ENCODE measurements at regions not wholly inside any gene's neighbourhood (a gene's known extent, or its start where the extent isn't known, plus 50 kb on each side); places are given as distances from the start of the nearest gene placed in this dataset.
"Not testable (repeated sequence)": the region's sequence is repeated elsewhere in the genome, so short reads cannot be mapped to it uniquely, and the experiment has no call there.

DNA sequence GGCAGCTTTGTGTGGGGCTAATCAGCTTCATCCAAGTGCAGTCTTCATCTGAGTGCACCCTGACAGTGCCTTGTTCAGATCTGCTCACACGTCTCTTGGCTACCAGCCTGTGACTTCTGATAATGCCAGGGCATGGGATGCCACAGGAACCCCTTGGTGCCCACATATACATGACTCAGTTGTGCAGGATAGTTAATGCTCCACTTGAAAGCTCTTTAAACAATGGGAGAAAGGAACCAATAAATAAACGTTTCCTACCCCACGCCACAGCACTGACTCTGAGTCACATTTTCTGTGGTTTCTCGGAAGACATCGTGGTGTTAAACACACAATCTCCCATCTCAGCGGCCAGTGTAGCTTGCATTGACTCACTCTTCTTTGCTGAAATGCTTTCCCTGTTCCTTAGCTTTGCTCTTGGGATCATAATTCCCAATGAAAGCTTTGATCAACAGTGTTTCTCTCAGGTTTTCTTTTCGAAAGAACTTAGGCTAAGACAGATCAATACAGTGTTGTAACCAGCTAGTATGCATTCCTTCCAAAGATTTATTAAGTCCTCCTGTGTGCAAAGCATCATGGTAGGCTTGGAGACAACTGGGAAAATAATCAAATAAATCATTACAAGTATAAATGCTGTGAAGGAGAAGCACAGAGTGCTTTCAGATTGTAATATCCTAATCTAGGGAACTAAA, 142.0 kb downstream of the COPS8 start:
- peak; percentile 20 for DNase-seq
- peak overlapping the region; percentile 30 for H3K27ac Mint-ChIP-seq

GRCh38 chr2:237228281-237228625, 142.6 kb downstream of the COPS8 start:
- H3K27me3 Mint-ChIP-seq: peaks cover 41% of the 10 kb centered on the region
- H3K4me1 Mint-ChIP-seq: peaks cover 14% of the 10 kb centered on the region
- H3K4me3 Mint-ChIP-seq: no peak overlapping the region
- H3K9me3 Mint-ChIP-seq: peaks cover 5% of the 10 kb centered on the region
- DNase-seq: no peak
- H3K27ac Mint-ChIP-seq: no peak overlapping the region
- no peak for ATAC-seq
- no peaks in the 10 kb centered on the region for H3K36me3 Mint-ChIP-seq (ENCODE audit: low read depth)

More for the DNA sequence above, 142.0 kb downstream of the COPS8 start:
- peaks cover 41% of the 10 kb centered on the region for H3K27me3 Mint-ChIP-seq
- ATAC-seq: peak; percentile 87
- H3K4me3 Mint-ChIP-seq: peak overlapping the region; percentile 16
- no peaks in the 10 kb centered on the region for H3K36me3 Mint-ChIP-seq (ENCODE audit: low read depth)
- H3K4me1 Mint-ChIP-seq: peaks cover 14% of the 10 kb centered on the region
- H3K9me3 Mint-ChIP-seq: peaks cover 5% of the 10 kb centered on the region

DNA sequence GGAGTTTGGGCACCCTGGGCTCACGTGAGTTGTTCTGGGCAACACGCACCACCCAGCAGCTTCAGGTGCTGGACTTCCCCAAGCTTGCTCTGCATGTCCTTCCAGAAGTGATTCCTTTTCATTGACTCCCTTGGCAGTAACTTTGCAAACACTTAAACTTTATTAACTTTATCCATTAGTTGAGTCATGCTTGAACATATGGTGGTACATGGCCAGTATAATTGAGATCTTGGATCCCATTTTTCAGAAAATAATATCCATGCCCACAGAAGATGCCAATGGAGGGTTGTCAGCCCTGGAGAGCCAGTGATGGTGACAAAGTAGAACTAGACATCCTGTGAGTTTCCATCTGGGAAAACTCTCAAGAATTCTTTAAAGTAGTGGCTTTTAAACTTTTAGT, 144.2 kb downstream of the COPS8 start:
- Mint-ChIP-seq H3K36me3 (ENCODE audit: low read depth) (no peaks in the 10 kb centered on the region), H3K4me1 (peaks cover 14% of the 10 kb centered on the region), H3K27me3 (peaks cover 35% of the 10 kb centered on the region), H3K4me3 (no peak overlapping the region), H3K27ac (no peak overlapping the region), H3K9me3 (peaks cover 5% of the 10 kb centered on the region)
- no peak for DNase-seq
- ATAC-seq: no peak

DNA sequence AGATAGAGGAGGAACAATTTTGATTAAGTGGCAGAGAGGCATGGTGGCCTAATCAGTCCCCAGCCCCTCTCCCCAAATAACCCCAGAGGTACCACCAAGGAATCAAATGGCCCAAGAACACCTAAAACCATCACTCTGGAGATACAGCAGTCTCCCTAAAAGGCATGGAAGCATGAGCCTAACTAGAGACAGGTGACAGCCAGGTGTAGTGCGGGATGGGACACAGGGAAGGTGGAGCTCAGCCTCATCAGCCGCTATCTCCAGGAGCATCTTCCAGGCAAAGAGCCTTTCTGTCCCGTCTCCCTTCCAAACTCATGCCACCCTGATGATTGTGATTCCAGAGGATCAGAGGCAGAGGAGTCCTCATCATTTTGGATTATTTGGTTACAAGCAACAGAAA, 144.7 kb downstream of the COPS8 start:
- Mint-ChIP-seq H3K36me3 (ENCODE audit: low read depth) (no peaks in the 10 kb centered on the region), H3K27me3 (peaks cover 39% of the 10 kb centered on the region), H3K9me3 (peaks cover 5% of the 10 kb centered on the region), H3K27ac (no peak overlapping the region), H3K4me1 (peaks cover 14% of the 10 kb centered on the region), H3K4me3 (no peak overlapping the region)
- DNase-seq (no peak), ATAC-seq (no peak)

- Mint-ChIP-seq H3K4me3 (no peak overlapping the region), H3K36me3 (ENCODE audit: low read depth) (no peaks in the 10 kb centered on the region), H3K9me3 (peaks cover 5% of the 10 kb centered on the region), H3K4me1 (peaks cover 14% of the 10 kb centered on the region), H3K27me3 (peaks cover 40% of the 10 kb centered on the region), H3K27ac (no peak overlapping the region)
- ATAC-seq: no peak
- DNase-seq: no peak
Measured at GRCh38 chr2:237231593-237231992, 145.9 kb downstream of the COPS8 start.

DNA sequence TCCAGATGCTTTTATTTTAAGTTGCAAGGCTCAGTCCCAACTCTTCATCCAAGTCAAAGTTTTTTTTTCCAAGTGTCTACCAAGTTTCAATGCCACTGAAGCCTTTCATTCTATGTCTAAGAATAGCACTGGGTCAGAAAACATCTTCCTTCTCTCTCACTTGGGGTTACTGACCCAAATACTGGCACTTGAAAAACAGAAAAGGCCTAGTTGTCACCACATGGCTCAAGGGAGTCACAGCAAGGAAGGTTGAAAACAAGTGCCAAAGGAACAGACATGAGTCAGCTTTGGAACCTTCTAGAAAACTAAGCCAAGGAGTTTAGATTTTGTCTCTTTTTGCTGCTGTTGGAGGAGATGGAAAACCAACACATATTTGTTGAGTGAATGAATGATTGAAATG, 146.5 kb downstream of the COPS8 start:
- no peak overlapping the region for H3K27ac Mint-ChIP-seq
- H3K27me3 Mint-ChIP-seq: peaks cover 39% of the 10 kb centered on the region
- DNase-seq (no peak), ATAC-seq (no peak)
- H3K4me3 Mint-ChIP-seq: no peak overlapping the region
- no peaks in the 10 kb centered on the region for H3K36me3 Mint-ChIP-seq (ENCODE audit: low read depth)
- H3K4me1 Mint-ChIP-seq: peaks cover 11% of the 10 kb centered on the region
- H3K9me3 Mint-ChIP-seq: peaks cover 5% of the 10 kb centered on the region

GRCh38 chr2:237234268-237234667, 148.6 kb downstream of the COPS8 start:
- no peaks in the 10 kb centered on the region for H3K4me1 Mint-ChIP-seq
- no peak overlapping the region for H3K4me3 Mint-ChIP-seq
- ATAC-seq: no peak
- peaks cover 36% of the 10 kb centered on the region for H3K27me3 Mint-ChIP-seq
- peaks cover 12% of the 10 kb centered on the region for H3K9me3 Mint-ChIP-seq
- no peak for DNase-seq
- H3K36me3 Mint-ChIP-seq (ENCODE audit: low read depth): no peaks in the 10 kb centered on the region
- H3K27ac Mint-ChIP-seq: no peak overlapping the region

- Mint-ChIP-seq H3K4me1 (no peaks in the 10 kb centered on the region), H3K36me3 (ENCODE audit: low read depth) (no peaks in the 10 kb centered on the region), H3K27me3 (peaks cover 32% of the 10 kb centered on the region), H3K9me3 (peaks cover 13% of the 10 kb centered on the region), H3K27ac (no peak overlapping the region), H3K4me3 (no peak overlapping the region)
- DNase-seq (no peak), ATAC-seq (peak; percentile 65)
Measured at GRCh38 chr2:237235383-237236095, 149.8 kb downstream of the COPS8 start.

DNA sequence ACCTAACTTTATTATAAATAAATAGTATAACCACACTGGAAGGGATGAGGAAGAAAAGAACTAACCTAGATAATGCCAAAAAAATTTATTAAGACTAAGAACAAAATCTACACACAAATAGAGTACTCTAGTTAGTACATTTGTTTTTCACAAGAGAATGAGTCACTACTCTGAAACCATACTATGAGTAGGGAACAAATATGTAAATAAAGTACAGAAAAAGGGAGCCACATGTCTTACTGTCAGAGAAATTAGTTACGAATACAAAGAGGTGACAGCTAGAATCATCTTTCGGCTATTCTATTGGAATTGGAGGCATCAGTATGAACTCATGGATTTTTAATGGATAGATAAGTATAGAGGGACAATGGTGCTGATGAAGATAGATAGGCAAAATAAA, 150.5 kb downstream of the COPS8 start:
- no peak for DNase-seq
- no peak for ATAC-seq
- H3K4me1 Mint-ChIP-seq: no peaks in the 10 kb centered on the region
- H3K9me3 Mint-ChIP-seq: peaks cover 20% of the 10 kb centered on the region
- H3K27ac Mint-ChIP-seq: no peak overlapping the region
- no peaks in the 10 kb centered on the region for H3K36me3 Mint-ChIP-seq (ENCODE audit: low read depth)
- H3K4me3 Mint-ChIP-seq: no peak overlapping the region
- H3K27me3 Mint-ChIP-seq: peaks cover 30% of the 10 kb centered on the region

- Mint-ChIP-seq H3K27ac (no peak overlapping the region), H3K27me3 (peaks cover 16% of the 10 kb centered on the region), H3K4me3 (no peak overlapping the region), H3K9me3 (peaks cover 27% of the 10 kb centered on the region), H3K4me1 (no peaks in the 10 kb centered on the region), H3K36me3 (ENCODE audit: low read depth) (no peaks in the 10 kb centered on the region)
- ATAC-seq (no peak), DNase-seq (no peak)
Measured at GRCh38 chr2:237238249-237238648, 152.6 kb downstream of the COPS8 start.

DNA sequence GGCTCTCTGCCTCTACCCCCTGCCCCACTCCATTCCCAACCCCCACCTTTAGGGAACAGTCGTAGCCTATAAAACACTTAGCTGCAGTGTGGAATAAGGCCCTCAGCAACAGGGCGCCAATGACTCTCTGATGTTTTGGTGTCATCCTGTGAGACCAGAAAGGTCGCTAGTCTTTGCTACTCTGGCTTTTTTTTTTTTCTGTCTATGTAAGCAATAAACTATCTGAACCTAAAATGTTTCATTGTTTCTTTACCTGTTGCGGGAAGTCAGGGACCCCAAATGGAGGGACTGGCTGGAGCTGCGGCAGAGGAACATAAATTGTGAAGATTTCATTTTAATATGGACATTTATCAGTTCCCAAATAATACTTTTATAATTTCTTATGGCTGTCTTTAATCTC, 154.6 kb downstream of the COPS8 start:
- ATAC-seq: no peak
- Mint-ChIP-seq H3K4me1 (no peaks in the 10 kb centered on the region), H3K4me3 (no peak overlapping the region), H3K36me3 (ENCODE audit: low read depth) (no peaks in the 10 kb centered on the region), H3K27ac (no peak overlapping the region), H3K9me3 (peaks cover 30% of the 10 kb centered on the region), H3K27me3 (peaks cover 15% of the 10 kb centered on the region)
- no peak for DNase-seq

DNA sequence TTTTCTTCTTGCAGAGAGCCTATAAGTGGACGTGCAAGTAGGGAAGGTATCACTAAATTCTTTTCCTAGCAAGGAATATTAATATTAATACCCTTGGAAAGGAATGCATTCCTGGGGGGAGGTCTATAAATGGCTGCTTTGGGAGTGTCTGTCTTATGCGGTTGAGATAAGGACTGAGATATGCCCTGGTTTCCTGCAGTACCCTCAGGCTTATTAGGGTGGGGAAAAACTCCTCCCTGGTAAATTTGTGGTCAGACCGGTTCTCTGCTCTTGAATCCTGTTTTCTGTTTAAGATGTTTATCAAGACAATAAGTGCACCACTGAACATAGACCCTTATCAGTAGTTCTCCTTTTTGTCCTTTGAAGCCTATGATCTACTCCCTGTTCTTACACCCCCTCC, 155.2 kb downstream of the COPS8 start:
- not testable (repeated sequence) for H3K27ac Mint-ChIP-seq; H3K4me1 Mint-ChIP-seq; H3K4me3 Mint-ChIP-seq; DNase-seq; H3K36me3 Mint-ChIP-seq (ENCODE audit: low read depth); ATAC-seq
- peaks cover 30% of the 10 kb centered on the region for H3K9me3 Mint-ChIP-seq
- H3K27me3 Mint-ChIP-seq: peaks cover 16% of the 10 kb centered on the region

GRCh38 chr2:237242091-237242536, 156.4 kb downstream of the COPS8 start:
- ATAC-seq (no peak), DNase-seq (no peak)
- H3K36me3 Mint-ChIP-seq (ENCODE audit: low read depth): no peaks in the 10 kb centered on the region
- H3K4me1 Mint-ChIP-seq: no peaks in the 10 kb centered on the region
- H3K4me3 Mint-ChIP-seq: no peak overlapping the region
- no peak overlapping the region for H3K27ac Mint-ChIP-seq
- peaks cover 12% of the 10 kb centered on the region for H3K27me3 Mint-ChIP-seq
- H3K9me3 Mint-ChIP-seq: peaks cover 30% of the 10 kb centered on the region

GRCh38 chr2:237243487-237243886, 157.8 kb downstream of the COPS8 start:
- no peak for ATAC-seq
- Mint-ChIP-seq H3K27ac (no peak overlapping the region), H3K4me3 (no peak overlapping the region), H3K27me3 (peaks cover 9% of the 10 kb centered on the region), H3K4me1 (no peaks in the 10 kb centered on the region), H3K9me3 (peaks cover 25% of the 10 kb centered on the region), H3K36me3 (ENCODE audit: low read depth) (no peaks in the 10 kb centered on the region)
- no peak for DNase-seq

DNA sequence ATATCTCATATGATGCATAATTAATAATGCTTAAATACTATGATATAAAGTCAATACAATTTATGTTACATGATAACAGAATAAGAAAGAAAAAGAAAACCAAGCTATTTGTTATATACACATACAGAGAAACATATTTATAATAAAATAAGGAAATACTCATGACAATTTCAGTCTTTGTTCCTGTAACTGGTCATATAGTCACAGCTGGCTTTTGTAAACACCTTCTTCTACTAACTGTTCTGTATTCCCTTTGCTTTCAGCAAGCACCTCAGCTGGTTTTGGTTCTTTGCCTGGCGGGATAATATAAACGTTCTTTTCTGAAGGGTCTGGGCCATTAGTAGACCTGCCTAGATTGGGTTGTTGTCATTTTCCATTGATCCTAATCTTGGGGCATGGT, 158.5 kb downstream of the COPS8 start:
- DNase-seq: no peak
- Mint-ChIP-seq H3K9me3 (peaks cover 23% of the 10 kb centered on the region), H3K4me3 (no peak overlapping the region), H3K27me3 (peaks cover 8% of the 10 kb centered on the region), H3K36me3 (ENCODE audit: low read depth) (no peaks in the 10 kb centered on the region), H3K27ac (no peak overlapping the region), H3K4me1 (no peaks in the 10 kb centered on the region)
- ATAC-seq: no peak

Measured in activated naive CD8-positive, alpha-beta T cell treated with anti-CD3 and anti-CD28 coated beads, Interleukin-2, amount 50 U/mL, for 24 hours (primary cell).